IMR-90 (cell line): ENCODE measurements at regions not wholly inside any gene's neighbourhood (a gene's known extent, or its start where the extent isn't known, plus 50 kb on each side); places are given as distances from the start of the nearest gene placed in this dataset.

Experiments
- ATAC-seq: fragments of 200-7000 bp; cut with Tn5 transposase; 2 replicates; pipeline ENCODE4 v1.9.1; 2020; ENCODE audit warnings: low read depth, mild to moderate bottlenecking, moderate library complexity
- BruUV-seq: library from RNA; stranded (reverse); fragments of 400-500 nt; replicated peaks from 2 replicates; lab custom pipeline; 2021; lab: Mats Ljungman, UMichigan
- CTCF ChIA-PET: fragments of 300-600 bp; formaldehyde crosslinking; extraction: SDS; loops from one replicate; lab custom pipeline; 2021; ENCODE audit warnings: antibody characterized with exemption; lab: Yijun Ruan, JAX
- POLR2A ChIA-PET: fragments of 300-600 bp; sonication (Branson Sonifier 250); formaldehyde crosslinking; loops from one replicate; lab custom pipeline; 2022; ENCODE audit warnings: antibody characterized with exemption; ENCODE audit not compliant: unreplicated experiment; lab: Charles Lee
- DNase-seq: peaks from one replicate; pipeline ENCODE4 v3.0.0; 2013
- H2AFZ ChIP-seq: replicated peaks from 2 replicates; pipeline ENCODE3; 2013; ENCODE audit warnings: low read length, mild to moderate bottlenecking; ENCODE audit not compliant: poor library complexity
- H2AK5ac ChIP-seq: 2 replicates; pipeline ENCODE4 v1.6.1; 2013; ENCODE audit warnings: low read depth, low read length, inconsistent platforms
- H2AK9ac ChIP-seq: replicated peaks from 2 replicates; pipeline ENCODE3; 2013; ENCODE audit warnings: mild to moderate bottlenecking, low read depth, low read length, moderate library complexity; ENCODE audit not compliant: poor library complexity
- H2BK120ac ChIP-seq: 2 replicates; pipeline ENCODE4 v1.6.1; 2013; ENCODE audit warnings: low read depth, low read length, inconsistent platforms
- H2BK15ac ChIP-seq: 3 replicates; pipeline ENCODE4 v1.6.1; 2013; ENCODE audit warnings: low read depth, low read length, inconsistent platforms
- H2BK20ac ChIP-seq: 2 replicates; pipeline ENCODE4 v1.6.1; 2013; ENCODE audit warnings: low read depth, mild to moderate bottlenecking, inconsistent platforms, low read length, moderate library complexity
- H2BK5ac ChIP-seq: 2 replicates; pipeline ENCODE4 v1.6.1; 2013; ENCODE audit warnings: mild to moderate bottlenecking, low read depth, low read length, inconsistent platforms; ENCODE audit not compliant: poor library complexity, severe bottlenecking
- H3K14ac ChIP-seq: replicated peaks from 2 replicates; pipeline ENCODE4 v1.6.1; 2013; ENCODE audit warnings: low read depth, low read length, inconsistent platforms
- H3K18ac ChIP-seq: 2 replicates; pipeline ENCODE4 v1.6.1; 2013; ENCODE audit warnings: low read depth, low read length, control low read depth
- H3K23ac ChIP-seq: 2 replicates; pipeline ENCODE4 v1.6.1; 2013; ENCODE audit warnings: low read depth, low read length, inconsistent platforms
- H3K27ac ChIP-seq: 2 replicates; pipeline ENCODE4 v1.5.1; 2013; ENCODE audit warnings: mild to moderate bottlenecking, control low read depth, low read length; ENCODE audit not compliant: insufficient read depth
- H3K27me3 ChIP-seq: 2 replicates; pipeline ENCODE4 v1.6.1; 2013; ENCODE audit warnings: low read length; ENCODE audit not compliant: control insufficient read depth, insufficient read depth
- H3K36me3 ChIP-seq: 2 replicates; pipeline ENCODE4 v1.6.1; 2013; ENCODE audit warnings: low read length, mixed read lengths; ENCODE audit not compliant: control insufficient read depth, insufficient read depth
- H3K4ac ChIP-seq: 2 replicates; pipeline ENCODE4 v1.6.1; 2013; ENCODE audit warnings: low read depth, low read length, inconsistent platforms
- H3K4me1 ChIP-seq: 2 replicates; pipeline ENCODE4 v1.6.1; 2013; ENCODE audit warnings: low read length, mixed read lengths; ENCODE audit not compliant: control insufficient read depth, insufficient read depth
- H3K4me2 ChIP-seq: 2 replicates; pipeline ENCODE4 v1.6.1; 2013; ENCODE audit warnings: low read depth, mild to moderate bottlenecking, control low read depth, low read length, moderate library complexity
- H3K4me3 ChIP-seq: 2 replicates; pipeline ENCODE4 v1.5.1; 2013; ENCODE audit warnings: low read depth, mild to moderate bottlenecking, control low read depth, low read length, moderate library complexity; ENCODE audit not compliant: insufficient read depth
- H3K56ac ChIP-seq: 2 replicates; pipeline ENCODE4 v1.6.1; 2013; ENCODE audit warnings: low read length, inconsistent platforms; ENCODE audit not compliant: insufficient read depth; ENCODE audit errors: extremely low read depth
- H3K79me1 ChIP-seq, 2 experiments: 2 replicates each; pipeline ENCODE4 v1.6.1; 2013; ENCODE audit warnings: low read length in 2 of 2, inconsistent platforms in 1 of 2, low read depth in 1 of 2
- H3K9ac ChIP-seq: 2 replicates; pipeline ENCODE4 v1.6.1; 2013; ENCODE audit warnings: low read depth, low read length, control low read depth
- H3K9me1 ChIP-seq: 2 replicates; pipeline ENCODE4 v1.6.1; 2013; ENCODE audit warnings: low read length, inconsistent platforms; ENCODE audit not compliant: insufficient read depth
- H3K9me3 ChIP-seq: 2 replicates; pipeline ENCODE4 v1.6.1; 2013; ENCODE audit warnings: low read length; ENCODE audit not compliant: control insufficient read depth, insufficient read depth
- H4K20me1 ChIP-seq: 2 replicates; pipeline ENCODE4 v1.6.1; 2013; ENCODE audit warnings: low read length, inconsistent platforms; ENCODE audit not compliant: insufficient read depth
- H4K5ac ChIP-seq: 2 replicates; pipeline ENCODE4 v1.6.1; 2013; ENCODE audit warnings: mild to moderate bottlenecking, low read depth, low read length, control low read depth
- H4K8ac ChIP-seq, 2 experiments: 2 replicates each; pipeline ENCODE4 v1.6.1; 2013; ENCODE audit warnings: low read depth in 2 of 2, low read length in 2 of 2, control low read depth in 1 of 2, inconsistent platforms in 1 of 2
- H4K91ac ChIP-seq: 2 replicates; pipeline ENCODE4 v1.6.1; 2013; ENCODE audit warnings: low read depth, low read length, inconsistent platforms; ENCODE audit not compliant: insufficient read depth
- BHLHE40 ChIP-seq: fragments of 150-350 bp; IDR thresholded peaks from 2 replicates; pipeline ENCODE4 v1.6.1; 2016; ENCODE audit warnings: mild to moderate bottlenecking, low read depth, low read length
- CTCF ChIP-seq: conservative IDR thresholded peaks from 2 replicates; pipeline ENCODE4 v1.5.1; 2012; ENCODE audit warnings: mild to moderate bottlenecking, low read depth, low read length, improper control_type of control experiment
- RAD21 ChIP-seq: IDR thresholded peaks from 2 replicates; pipeline ENCODE4 v1.6.1; 2012; ENCODE audit warnings: low read length, improper control_type of control experiment
- SMC3 ChIP-seq: fragments of 150-350 bp; IDR thresholded peaks from 2 replicates; pipeline ENCODE4 v1.6.1; 2016; ENCODE audit warnings: low read depth, mild to moderate bottlenecking, antibody characterized with exemption, low read length, moderate library complexity
- USF2 ChIP-seq: fragments of 150-350 bp; IDR thresholded peaks from 2 replicates; pipeline ENCODE4 v1.6.1; 2017; ENCODE audit warnings: mild to moderate bottlenecking, antibody characterized with exemption, low read length, low read depth
- WGBS, 2 experiments: methylation state at CpG; one replicate each; pipeline versions ENCODE4 v1.1.5 to v1.1.7; 2013; ENCODE audit warnings: missing lambda C conversion rate in 2 of 2; ENCODE audit not compliant: insufficient read length in 1 of 2; ENCODE audit errors: extremely low coverage in 2 of 2; 5-methylcytosine and 5-hydroxymethylcytosine counted together
- dilution Hi-C: fragments of 300-500 bp; cut with HindIII; formaldehyde crosslinking; loops from one replicate; pipeline ENCODE4 v1.14.3; 2018; ENCODE audit warnings: low sequenced_read_pairs; ENCODE audit not compliant: unreplicated experiment
- in situ Hi-C: fragments of 300-500 bp; cut with MboI; formaldehyde crosslinking; loops from 3 replicates; pipeline ENCODE4 v1.14.3; 2019; ENCODE audit warnings: low sequenced_read_pairs, inconsistent platforms, mixed read lengths
- intact Hi-C: fragments of 100-400 bp; cut with micrococcal nuclease; formaldehyde crosslinking; loops from 2 replicates; pipeline ENCODE4 v1.10.0; 2022
- TF ChIP-seq, protein P1 (sequence below): fragments of 150-350 bp; IDR thresholded peaks from 2 replicates; pipeline ENCODE4 v1.6.1; 2016; ENCODE audit warnings: low read depth, mild to moderate bottlenecking, low read length, moderate library complexity, borderline replicate concordance

DNA sequence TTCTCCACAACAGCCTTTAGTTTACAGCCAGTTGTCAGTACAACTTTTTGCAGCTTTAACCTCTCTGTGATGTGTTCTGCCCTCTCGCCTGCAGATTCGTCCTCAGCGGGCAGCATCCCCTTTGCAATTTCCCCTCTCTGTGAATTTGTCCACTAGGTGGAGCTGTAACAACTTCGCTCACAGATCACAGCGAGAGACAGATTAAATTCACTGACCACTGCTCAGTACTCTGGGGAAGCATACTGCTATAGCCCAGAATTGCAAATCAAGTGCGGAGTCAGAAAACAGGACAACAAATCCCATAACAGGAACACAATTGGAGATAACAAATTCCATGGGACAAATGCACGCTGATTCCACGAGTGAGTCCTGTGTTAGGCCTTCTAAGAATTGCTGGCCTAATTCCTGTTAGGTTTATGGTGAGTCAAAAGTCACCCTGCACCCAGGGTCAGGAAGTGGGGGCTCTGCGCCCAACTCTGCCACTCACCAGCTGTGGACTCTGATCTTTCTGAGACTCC is 2124.9 kb downstream of the MAT2B start:
- no peak overlapping the region for H2BK20ac ChIP-seq
- H3K27me3 ChIP-seq = no peaks in the 10 kb centered on the region
- no peak overlapping the region for H3K27ac ChIP-seq
- H3K4me1 ChIP-seq = peaks cover 2% of the 10 kb centered on the region; the same call in 1 of the 2 replicates
- dilution Hi-C loops (no loop called here), intact Hi-C loops (loop anchor here (5.0 to 10.0 kb wide), 2 partner anchors 1614 to 1937 kb away; no protein-coding TSS in a partner anchor), in situ Hi-C loops (loop anchor here (25.0 kb wide), 1 partner anchor 1932 kb away; no protein-coding TSS in a partner anchor)
- DNase-seq = peak; percentile 64
- no peaks in the 10 kb centered on the region for H4K20me1 ChIP-seq
- H3K36me3 ChIP-seq = no peaks in the 10 kb centered on the region
- H3K23ac ChIP-seq = no peak overlapping the region
- H4K91ac ChIP-seq = no peak overlapping the region
- CTCF ChIA-PET = interaction anchor here (0.6 to 1.4 kb wide), 4 partner anchors 13 to 323 kb away, joined by 3 to 9 read pairs (median 5); no protein-coding TSS in a partner anchor
- H2BK15ac ChIP-seq = no peak overlapping the region
- no peaks in the 10 kb centered on the region for H3K9me1 ChIP-seq
- H3K9me3 ChIP-seq = no peaks in the 10 kb centered on the region
- H3K56ac ChIP-seq = no peak overlapping the region
- H3K18ac ChIP-seq = no peak overlapping the region
- WGBS, 2 experiments = 7% methylated on average over 5 of the region's 9 CpGs; no CpG with 5 or more reads in 1 of the 2 experiments
- H2AFZ ChIP-seq = no peak overlapping the region
- no peak overlapping the region for H2AK5ac ChIP-seq
- H2AK9ac ChIP-seq = no peak overlapping the region
- BruUV-seq = no TSS peak
- no peak overlapping the region for H3K14ac ChIP-seq
- peak; percentile 90 for ATAC-seq
- H3K4ac ChIP-seq = no peak overlapping the region
- H4K8ac ChIP-seq = no peak overlapping the region
- H3K79me1 ChIP-seq = no peaks in the 10 kb centered on the region
- H3K4me3 ChIP-seq = no peak overlapping the region
- H4K5ac ChIP-seq = no peak overlapping the region
- no peak overlapping the region for H2BK120ac ChIP-seq
- no peak overlapping the region; the same call in 1 of the 2 replicates for H3K4me2 ChIP-seq
- no peak overlapping the region for H2BK5ac ChIP-seq
- peak; percentile 41 for TF ChIP-seq RAD21
- no peak for TF ChIP-seq BHLHE40
- TF ChIP-seq, protein P1, sequence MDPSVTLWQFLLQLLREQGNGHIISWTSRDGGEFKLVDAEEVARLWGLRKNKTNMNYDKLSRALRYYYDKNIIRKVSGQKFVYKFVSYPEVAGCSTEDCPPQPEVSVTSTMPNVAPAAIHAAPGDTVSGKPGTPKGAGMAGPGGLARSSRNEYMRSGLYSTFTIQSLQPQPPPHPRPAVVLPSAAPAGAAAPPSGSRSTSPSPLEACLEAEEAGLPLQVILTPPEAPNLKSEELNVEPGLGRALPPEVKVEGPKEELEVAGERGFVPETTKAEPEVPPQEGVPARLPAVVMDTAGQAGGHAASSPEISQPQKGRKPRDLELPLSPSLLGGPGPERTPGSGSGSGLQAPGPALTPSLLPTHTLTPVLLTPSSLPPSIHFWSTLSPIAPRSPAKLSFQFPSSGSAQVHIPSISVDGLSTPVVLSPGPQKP = no peak
- peak; percentile 43 for TF ChIP-seq SMC3
- no peak for TF ChIP-seq USF2
- TF ChIP-seq CTCF = peak; percentile 57
- no peak overlapping the region for H3K9ac ChIP-seq
- POLR2A ChIA-PET = no interaction called here
